EH (cell line): ENCODE measurements at regions not wholly inside any gene's neighbourhood (a gene's known extent, or its start where the extent isn't known, plus 50 kb on each side); places are given as distances from the start of the nearest gene placed in this dataset.

Experiments used
- DNase-seq: peaks from one replicate; pipeline ENCODE4 v3.0.0-alpha.2; 2015; ENCODE audit warnings: low read depth

GRCh38 chr13:107250628-107251027 is 682.7 kb upstream of the ARGLU1 start:
- DNase-seq, result no peak

DNA sequence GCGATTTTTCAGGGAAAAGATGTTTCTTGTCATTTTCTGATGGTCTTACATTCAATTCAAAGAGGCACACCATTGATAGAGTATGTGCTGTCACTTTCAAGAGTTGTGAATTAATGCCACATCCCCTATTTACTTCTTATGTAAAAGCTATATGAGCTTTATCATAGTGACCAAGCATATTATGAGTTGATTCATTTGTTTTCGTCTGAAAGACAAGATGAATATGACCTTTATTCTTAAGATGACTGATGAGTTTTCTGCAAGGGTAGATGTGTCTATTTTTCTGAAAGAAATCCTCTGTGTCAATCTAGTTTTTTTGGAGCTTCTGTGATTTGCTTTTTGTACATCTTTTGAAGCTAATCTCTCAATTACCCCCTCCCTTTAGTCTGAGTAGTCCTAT is 676.3 kb upstream of the ARGLU1 start:
- DNase-seq, result no peak

DNA sequence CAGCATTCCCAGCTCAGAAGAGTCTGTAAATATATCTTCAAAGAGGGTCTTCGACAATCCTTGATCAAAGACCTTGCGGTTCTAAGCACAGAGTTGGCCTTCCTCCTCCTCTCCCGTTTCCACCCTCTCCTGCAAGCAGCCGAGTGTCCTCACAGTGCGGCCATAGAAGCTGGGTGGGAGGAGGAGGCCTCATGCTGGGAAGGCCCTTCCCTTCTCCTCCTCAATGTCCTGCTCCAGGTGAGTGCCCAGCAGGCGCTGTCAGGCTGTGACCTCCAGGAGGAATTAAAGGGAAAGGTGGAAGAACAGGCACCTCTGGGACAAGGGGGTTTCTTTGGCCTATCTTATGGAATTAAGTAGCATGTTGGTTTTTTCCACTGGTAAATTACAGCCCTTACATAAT is 674.2 kb upstream of the ARGLU1 start:
- no peak for DNase-seq

- DNase-seq, result no peak
These were observed 673.4 kb upstream of the ARGLU1 start for GRCh38 chr13:107241381-107241780.

- DNase-seq, result no peak
These were observed 671.3 kb upstream of the ARGLU1 start for GRCh38 chr13:107239213-107239612.

GRCh38 chr13:107238262-107238981 is 670.5 kb upstream of the ARGLU1 start:
- DNase-seq, result no peak

GRCh38 chr13:107234319-107235073 is 666.6 kb upstream of the ARGLU1 start:
- no peak for DNase-seq

DNA sequence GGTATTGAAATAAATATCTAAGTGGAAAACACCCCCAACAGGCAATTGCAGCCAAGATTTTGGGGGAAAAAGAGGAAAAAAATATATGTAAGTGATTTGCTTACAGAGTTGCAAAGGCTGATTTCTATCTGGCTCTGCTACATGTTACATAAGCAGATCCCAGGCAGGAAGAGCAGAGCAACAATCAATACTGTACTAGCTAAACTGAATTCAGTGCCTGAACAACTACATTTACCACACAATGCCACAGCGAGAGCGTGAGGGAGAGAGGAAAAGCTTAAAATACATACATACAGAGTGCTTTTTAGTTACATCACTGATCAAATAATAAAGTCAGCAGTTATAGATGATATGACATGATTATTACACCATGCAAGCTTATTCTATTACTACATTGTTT is 665.6 kb upstream of the ARGLU1 start:
- no peak for DNase-seq

DNA sequence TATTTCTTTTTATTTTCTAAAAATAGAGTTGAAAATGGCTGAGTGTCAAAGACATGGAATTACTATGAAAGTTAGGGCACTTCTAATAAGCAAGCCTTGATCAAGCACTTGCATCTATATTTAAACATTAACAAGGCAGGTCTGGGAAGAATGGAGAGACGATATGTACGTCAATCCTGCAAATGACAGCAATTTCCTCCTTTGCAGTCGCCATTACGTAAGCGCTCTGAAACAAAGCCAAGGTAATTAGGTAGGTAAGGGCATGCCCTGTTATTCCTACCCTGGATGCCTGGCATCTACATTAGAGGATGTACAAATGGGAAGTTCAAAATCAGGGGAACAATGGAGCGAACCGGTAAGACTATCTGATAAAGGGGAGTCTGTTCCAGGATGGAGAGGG is 664.0 kb upstream of the ARGLU1 start:
- no peak for DNase-seq

DNA sequence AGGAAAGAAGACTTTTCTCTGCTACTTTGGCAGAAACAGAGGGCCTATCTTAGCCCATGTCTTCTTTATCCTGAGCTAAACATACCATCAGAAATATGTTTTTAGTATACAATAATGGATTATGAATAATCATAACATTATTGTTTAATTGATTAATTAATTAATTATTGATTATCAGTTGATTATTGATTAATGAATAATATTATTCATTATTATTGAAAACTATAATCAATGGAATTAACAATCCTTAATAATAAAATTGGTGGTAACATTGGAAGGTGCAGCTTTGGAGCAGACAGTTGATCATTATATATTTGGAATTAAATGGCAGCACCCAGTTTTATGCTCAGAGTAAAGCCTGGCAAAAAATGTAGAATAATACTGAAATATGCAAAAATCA is 655.9 kb upstream of the ARGLU1 start:
- no peak for DNase-seq

GRCh38 chr13:107222597-107222996 is 654.7 kb upstream of the ARGLU1 start:
- no peak for DNase-seq

GRCh38 chr13:107220245-107220644 is 652.3 kb upstream of the ARGLU1 start:
- DNase-seq, result no peak

- no peak for DNase-seq
These were observed 649.3 kb upstream of the ARGLU1 start for GRCh38 chr13:107217251-107217650.

GRCh38 chr13:107216046-107216755 is 648.3 kb upstream of the ARGLU1 start:
- no peak for DNase-seq

- peak; percentile 54 for DNase-seq
These were observed 643.1 kb upstream of the ARGLU1 start for GRCh38 chr13:107211073-107211472.

DNA sequence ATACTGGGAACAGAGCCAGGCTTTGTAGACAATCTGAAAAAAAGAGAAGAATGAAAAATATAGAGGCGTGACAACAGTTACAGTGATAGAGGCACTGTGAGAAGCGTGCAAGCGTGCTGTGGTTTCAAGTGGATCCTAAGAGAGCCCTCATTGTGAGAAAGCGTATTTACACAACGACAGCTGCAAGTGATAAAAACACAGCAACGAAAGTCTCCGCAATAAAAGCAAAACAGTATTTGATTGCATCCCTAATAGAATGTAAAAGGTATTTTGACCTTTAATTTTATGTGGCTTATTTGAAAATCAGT is 642.7 kb upstream of the ARGLU1 start:
- peak; percentile 1 for DNase-seq

DNA sequence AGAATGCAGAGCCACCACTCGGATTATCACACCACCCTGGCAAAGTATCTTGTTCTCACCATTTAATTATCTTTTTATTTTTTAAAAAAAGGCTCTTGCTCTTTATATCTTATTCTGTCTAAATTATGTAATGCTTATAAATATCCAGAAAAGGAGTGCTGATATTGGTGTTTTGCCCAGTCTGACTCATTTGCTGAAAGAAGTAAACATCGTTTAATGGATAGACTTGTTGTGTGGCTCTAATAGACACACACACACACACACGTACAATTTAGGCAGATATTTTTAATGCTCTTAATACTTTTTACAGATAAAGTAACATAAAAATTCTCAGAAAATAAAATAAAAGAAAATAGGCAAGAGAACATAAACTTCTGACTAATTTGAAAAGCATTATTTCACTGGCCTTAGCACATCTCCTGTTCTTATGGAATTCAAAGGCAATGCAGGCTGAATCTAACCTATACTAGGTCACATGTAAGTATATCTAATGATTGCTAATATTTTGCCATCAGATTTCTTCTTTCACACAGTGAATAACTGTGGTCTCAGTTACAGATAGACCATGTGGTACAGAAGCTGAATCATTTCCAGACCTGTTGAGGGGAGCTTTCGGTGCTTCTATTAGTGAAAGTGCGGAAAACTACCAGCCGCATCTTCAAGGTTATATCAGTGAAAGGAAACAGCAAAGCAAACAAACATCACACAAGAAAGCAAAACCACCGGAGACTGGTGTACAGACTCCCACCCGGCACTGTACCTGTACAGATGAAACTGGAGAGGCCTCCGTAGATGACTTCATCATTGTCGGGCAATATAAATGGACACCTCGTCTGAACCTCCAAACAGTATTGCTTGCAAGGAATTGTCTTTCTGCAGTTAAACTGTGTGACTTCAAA is 642.1 kb upstream of the ARGLU1 start:
- DNase-seq, result no peak

- DNase-seq, result no peak
These were observed 641.0 kb upstream of the ARGLU1 start for GRCh38 chr13:107208889-107209288.

GRCh38 chr13:107205318-107206104 is 637.6 kb upstream of the ARGLU1 start:
- DNase-seq, result peak; percentile 35

GRCh38 chr13:107203146-107203847 is 635.4 kb upstream of the ARGLU1 start:
- no peak for DNase-seq
